ENCODE measurements at regions not wholly inside any gene's neighbourhood (a gene's known extent, or its start where the extent isn't known, plus 50 kb on each side); places are given as distances from the start of the nearest gene placed in this dataset.
"Not testable (repeated sequence)": the region's sequence is repeated elsewhere in the genome, so short reads cannot be mapped to it uniquely, and the experiment has no call there.

- Histone ChIP-seq H3K27ac (no peak overlapping the region), H3K36me3 (ENCODE audit: insufficient read depth, low read length) (no peaks in the 10 kb centered on the region), H3K9ac (ENCODE audit: insufficient read length) (no peak overlapping the region), H3K4me3 (no peak overlapping the region), H3K9me3 (ENCODE audit: low read depth, low read length) (no peaks in the 10 kb centered on the region)
- DNase-seq (ENCODE audit: low read depth, low spot score) = no peak
- TF ChIP-seq EZH2 (IDR thresholded peaks at IDR 0.05) (no peak), POLR2AphosphoS5 (IDR thresholded peaks at IDR 0.05; ENCODE audit: borderline replicate concordance, low read depth, low read length) (no peak), FOXP2 (optimal IDR thresholded peaks at IDR 0.05; ENCODE audit: control extremely low read depth, extremely low read length, insufficient read depth) (no peak)
Measured at GRCh38 chr7:142646386-142647140, 102.7 kb upstream of the PRSS1 start.

- DNase-seq (ENCODE audit: low read depth, low spot score) = no peak
- no peak overlapping the region for H3K4me3 ChIP-seq
- H3K36me3 ChIP-seq (ENCODE audit: insufficient read depth, low read length) = no peaks in the 10 kb centered on the region
- H3K9me3 ChIP-seq (ENCODE audit: low read depth, low read length) = no peaks in the 10 kb centered on the region
- H3K27ac ChIP-seq = no peak overlapping the region
- TF ChIP-seq EZH2 (IDR thresholded peaks at IDR 0.05) (no peak), FOXP2 (optimal IDR thresholded peaks at IDR 0.05; ENCODE audit: control extremely low read depth, extremely low read length, insufficient read depth) (no peak), POLR2AphosphoS5 (IDR thresholded peaks at IDR 0.05; ENCODE audit: borderline replicate concordance, low read depth, low read length) (no peak)
- H3K9ac ChIP-seq (ENCODE audit: insufficient read length) = no peak overlapping the region
Measured at GRCh38 chr7:142645777-142646176, 103.5 kb upstream of the PRSS1 start.

GRCh38 chr7:142642316-142642715 is 107.0 kb upstream of the PRSS1 start:
- TF ChIP-seq FOXP2 (optimal IDR thresholded peaks at IDR 0.05; ENCODE audit: control extremely low read depth, extremely low read length, insufficient read depth) (no peak), POLR2AphosphoS5 (IDR thresholded peaks at IDR 0.05; ENCODE audit: borderline replicate concordance, low read depth, low read length) (no peak), EZH2 (IDR thresholded peaks at IDR 0.05) (no peak)
- Histone ChIP-seq H3K27ac (no peak overlapping the region), H3K9me3 (ENCODE audit: low read depth, low read length) (no peaks in the 10 kb centered on the region), H3K9ac (ENCODE audit: insufficient read length) (no peak overlapping the region), H3K36me3 (ENCODE audit: insufficient read depth, low read length) (no peaks in the 10 kb centered on the region), H3K4me3 (no peak overlapping the region)
- no peak for DNase-seq (ENCODE audit: low read depth, low spot score)

GRCh38 chr7:142641252-142641651 is 108.0 kb upstream of the PRSS1 start:
- not testable (repeated sequence) for DNase-seq (ENCODE audit: low read depth, low spot score); H3K36me3 ChIP-seq (ENCODE audit: insufficient read depth, low read length); H3K9ac ChIP-seq (ENCODE audit: insufficient read length); H3K27ac ChIP-seq; H3K4me3 ChIP-seq; H3K9me3 ChIP-seq (ENCODE audit: low read depth, low read length)

GRCh38 chr7:142638581-142638980 is 110.7 kb upstream of the PRSS1 start:
- TF ChIP-seq EZH2 (IDR thresholded peaks at IDR 0.05) (no peak), POLR2AphosphoS5 (IDR thresholded peaks at IDR 0.05; ENCODE audit: borderline replicate concordance, low read depth, low read length) (no peak), FOXP2 (optimal IDR thresholded peaks at IDR 0.05; ENCODE audit: control extremely low read depth, extremely low read length, insufficient read depth) (no peak)
- no peaks in the 10 kb centered on the region for H3K36me3 ChIP-seq (ENCODE audit: insufficient read depth, low read length)
- H3K4me3 ChIP-seq = no peak overlapping the region
- H3K27ac ChIP-seq = no peak overlapping the region
- no peak for DNase-seq (ENCODE audit: low read depth, low spot score)
- no peaks in the 10 kb centered on the region for H3K9me3 ChIP-seq (ENCODE audit: low read depth, low read length)
- no peak overlapping the region for H3K9ac ChIP-seq (ENCODE audit: insufficient read length)

GRCh38 chr7:142637240-142637639 is 112.0 kb upstream of the PRSS1 start:
- H3K9ac ChIP-seq (ENCODE audit: insufficient read length) = no peak overlapping the region
- DNase-seq (ENCODE audit: low read depth, low spot score) = no peak
- H3K9me3 ChIP-seq (ENCODE audit: low read depth, low read length) = no peaks in the 10 kb centered on the region
- H3K36me3 ChIP-seq (ENCODE audit: insufficient read depth, low read length) = no peaks in the 10 kb centered on the region
- no peak overlapping the region for H3K27ac ChIP-seq
- TF ChIP-seq FOXP2 (optimal IDR thresholded peaks at IDR 0.05; ENCODE audit: control extremely low read depth, extremely low read length, insufficient read depth) = no peak
- TF ChIP-seq POLR2AphosphoS5 (IDR thresholded peaks at IDR 0.05; ENCODE audit: borderline replicate concordance, low read depth, low read length) = no peak
- no peak for TF ChIP-seq EZH2 (IDR thresholded peaks at IDR 0.05)
- H3K4me3 ChIP-seq = no peak overlapping the region

- no peak for DNase-seq (ENCODE audit: low read depth, low spot score)
- H3K9ac ChIP-seq (ENCODE audit: insufficient read length) = no peak overlapping the region
- no peaks in the 10 kb centered on the region for H3K36me3 ChIP-seq (ENCODE audit: insufficient read depth, low read length)
Measured at GRCh38 chr7:142636751-142637150, 112.5 kb upstream of the PRSS1 start.

GRCh38 chr7:142636107-142636506 is 113.2 kb upstream of the PRSS1 start:
- not testable (repeated sequence) for DNase-seq (ENCODE audit: low read depth, low spot score); H3K9me3 ChIP-seq (ENCODE audit: low read depth, low read length); H3K9ac ChIP-seq (ENCODE audit: insufficient read length); H3K4me3 ChIP-seq; H3K27ac ChIP-seq; H3K36me3 ChIP-seq (ENCODE audit: insufficient read depth, low read length)

More at GRCh38 chr7:142636751-142637150, 112.5 kb upstream of the PRSS1 start:
- Histone ChIP-seq H3K27ac (no peak overlapping the region), H3K4me3 (no peak overlapping the region), H3K9me3 (ENCODE audit: low read depth, low read length) (no peaks in the 10 kb centered on the region)
- TF ChIP-seq FOXP2 (optimal IDR thresholded peaks at IDR 0.05; ENCODE audit: control extremely low read depth, extremely low read length, insufficient read depth) (no peak), EZH2 (IDR thresholded peaks at IDR 0.05) (no peak), POLR2AphosphoS5 (IDR thresholded peaks at IDR 0.05; ENCODE audit: borderline replicate concordance, low read depth, low read length) (no peak)

Data from SK-N-MC (cell line).